K562 (cell line): ENCODE measurements at regions not wholly inside any gene's neighbourhood (a gene's known extent, or its start where the extent isn't known, plus 50 kb on each side); places are given as distances from the start of the nearest gene placed in this dataset.

Experiments used
- ATAC-seq: fragments of 200-7000 bp; cut with Tn5 transposase; 3 replicates; pipeline ENCODE4 v1.9.1; 2020; ENCODE audit warnings: moderate library complexity
- BruUV-seq: library from RNA; stranded (reverse); fragments of 400-500 nt; replicated peaks from 2 replicates; lab custom pipeline; 2021; lab: Mats Ljungman, UMichigan
- CTCF ChIA-PET: fragments of 300-600 bp; formaldehyde crosslinking; extraction: SDS; loops from one replicate; lab custom pipeline; 2021; ENCODE audit warnings: low intra/inter-chr PET ratio; lab: Yijun Ruan, JAX
- POLR2A ChIA-PET: fragments of 300-600, 350-650 bp; sonication (Branson Sonifier 250); formaldehyde crosslinking; extraction: SDS; loops from one replicate; lab custom pipeline; 2021; ENCODE audit warnings: antibody characterized with exemption, inconsistent platforms; lab: Yijun Ruan, JAX
- DNase-seq, 4 experiments: peaks; one replicate each; pipeline versions ENCODE4 v3.0.0 to v3.0.0-alpha.2; 2011 to 2018; ENCODE audit warnings: low spot score in 3 of 4, mixed read lengths in 3 of 4; ENCODE audit errors: extremely low read depth in 1 of 4
- FAIRE-seq: peaks from 2 replicates; lab custom pipeline; 2011; peaks lifted over from hg19 to GRCh38; lab: Jason Lieb, UNC
- H2AFZ ChIP-seq: 2 replicates; pipeline ENCODE4 v1.6.0; 2011; ENCODE audit warnings: low read depth, low read length, control low read depth, inconsistent platforms
- H3K27ac ChIP-seq: fragments of 200-600 bp; 3 replicates; pipeline ENCODE4 v1.8.0; 2011; ENCODE audit warnings: low read depth, mild to moderate bottlenecking, control low read depth, inconsistent platforms, low read length, moderate library complexity, mixed read lengths; ENCODE audit errors: extremely low read depth
- H3K27me3 ChIP-seq, 2 experiments: fragments of 300-600 bp in 1 of 2; 2 replicates in 1 of 2; 3 replicates in 1 of 2; pipeline versions ENCODE4 v1.6.0 to v1.8.0; 2011; ENCODE audit warnings: inconsistent platforms in 2 of 2, low read length in 2 of 2, mild to moderate bottlenecking in 1 of 2, mixed read lengths in 1 of 2, moderate library complexity in 1 of 2; ENCODE audit not compliant: control insufficient read depth in 2 of 2, insufficient read depth in 2 of 2
- H3K36me3 ChIP-seq: fragments of 300-600 bp; 3 replicates; pipeline ENCODE4 v1.8.0; 2011; ENCODE audit warnings: mild to moderate bottlenecking, low read length, inconsistent platforms; ENCODE audit not compliant: control insufficient read depth, insufficient read depth
- H3K4me1 ChIP-seq, 2 experiments: fragments of 200-600 bp in 1 of 2; replicated peaks in 1 of 2; 2 replicates in 1 of 2; 3 replicates in 1 of 2; pipeline versions ENCODE4 v1.5.1 to v1.8.0; 2011; ENCODE audit warnings: inconsistent platforms in 2 of 2, low read length in 2 of 2, mild to moderate bottlenecking in 1 of 2, mixed read lengths in 1 of 2, moderate library complexity in 1 of 2; ENCODE audit not compliant: control insufficient read depth in 2 of 2, insufficient read depth in 2 of 2
- H3K4me2 ChIP-seq: 2 replicates; pipeline ENCODE4 v1.6.1; 2011; ENCODE audit warnings: low read length, control low read depth, inconsistent platforms, mixed read lengths; ENCODE audit not compliant: insufficient read depth
- H3K4me3 ChIP-seq: fragments of 200-600 bp; sonication (generic), shearing (Covaris generic); 2 replicates; pipeline ENCODE4 v1.5.1; 2016; ENCODE audit warnings: control low read depth, inconsistent platforms
- H3K79me2 ChIP-seq: fragments of 200-600 bp; 3 replicates; pipeline ENCODE4 v1.8.0; 2011; ENCODE audit warnings: low read length, inconsistent platforms; ENCODE audit not compliant: control insufficient read depth, insufficient read depth
- H3K9ac ChIP-seq, 2 experiments: 2 replicates each; pipeline versions ENCODE4 v1.6.0 to v1.6.1; 2011; ENCODE audit warnings: low read depth in 2 of 2, low read length in 2 of 2, control low read depth in 1 of 2, inconsistent platforms in 1 of 2, mild to moderate bottlenecking in 1 of 2, mixed read lengths in 1 of 2; ENCODE audit not compliant: insufficient read depth in 1 of 2
- H3K9me1 ChIP-seq: one replicate; pipeline ENCODE4 v1.6.0; 2011; ENCODE audit warnings: inconsistent platforms, mild to moderate bottlenecking, low read length, moderate library complexity; ENCODE audit not compliant: control insufficient read depth, insufficient read depth
- H3K9me3 ChIP-seq: replicated peaks from 2 replicates; pipeline ENCODE4 v1.5.1; 2011; ENCODE audit warnings: low read depth, low read length, inconsistent platforms; ENCODE audit not compliant: control insufficient read depth, insufficient read depth
- H4K20me1 ChIP-seq: replicated peaks from 2 replicates; pipeline ENCODE4 v1.6.1; 2011; ENCODE audit warnings: low read length, inconsistent platforms, mixed read lengths; ENCODE audit not compliant: control insufficient read depth, insufficient read depth
- AFF1 ChIP-seq, 2 experiments: fragments of 450-650 bp; IDR thresholded peaks; 2 replicates each; pipeline ENCODE4 v1.6.1; 2018; ENCODE audit warnings: mild to moderate bottlenecking in 2 of 2, low read depth in 1 of 2; ENCODE audit not compliant: partially characterized antibody in 2 of 2
- CAMTA2 ChIP-seq: fragments of 250-450 bp; sonication (Bioruptor Pico); conservative IDR thresholded peaks from 2 replicates; pipeline ENCODE4 v1.5.1; 2022
- DDX20 ChIP-seq: fragments of 450-650 bp; IDR thresholded peaks from 2 replicates; pipeline ENCODE4 v1.6.1; 2016; ENCODE audit warnings: missing genetic modification characterization, low read depth, mild to moderate bottlenecking, missing compliant biosample characterization, moderate library complexity
- MCM3 ChIP-seq: fragments of 450-650 bp; IDR thresholded peaks from 2 replicates; pipeline ENCODE4 v1.6.1; 2016
- ZNF408 ChIP-seq: fragments of 250-450 bp; sonication (Bioruptor Pico); IDR thresholded peaks from 2 replicates; pipeline ENCODE4 v1.4.0; 2020; ENCODE audit warnings: low read depth, mild to moderate bottlenecking, moderate library complexity
- WGBS: fragments of 100-300 bp; shearing (Covaris generic); methylation state at CpG from one replicate; pipeline ENCODE4 v1.1.6; 2016; ENCODE audit warnings: low coverage, mixed read lengths; ENCODE audit not compliant: insufficient coverage; ENCODE audit errors: missing lambda C conversion rate; 5-methylcytosine and 5-hydroxymethylcytosine counted together
- in situ Hi-C: fragments of 300-500 bp; cut with MboI; formaldehyde crosslinking; loops from 4 replicates; pipeline ENCODE4 v1.15.0; 2018; ENCODE audit warnings: inconsistent platforms, mixed read lengths
- intact Hi-C: fragments of 100-400 bp; cut with micrococcal nuclease; formaldehyde crosslinking; loops from 2 replicates; pipeline ENCODE4 v1.14.2; 2022
- TF ChIP-seq, protein P1 (sequence below): sonication (generic); formaldehyde crosslinking; IDR thresholded peaks from 2 replicates; pipeline ENCODE4 v1.5.0; 2020; ENCODE audit warnings: missing genetic modification reagents
- TF ChIP-seq, protein P2 (sequence below): sonication (generic); formaldehyde crosslinking; IDR thresholded peaks from 2 replicates; pipeline ENCODE4 v1.9.0; 2022; ENCODE audit warnings: mild to moderate bottlenecking, missing genetic modification reagents
- TF ChIP-seq, protein P3 (sequence below): fragments of 250-450 bp; sonication (Bioruptor Pico); IDR thresholded peaks from 2 replicates; pipeline ENCODE4 v1.5.0; 2022; ENCODE audit warnings: mild to moderate bottlenecking

- FAIRE-seq = no peak
- Histone ChIP-seq H3K4me3 (no peak overlapping the region), H3K4me2 (no peak overlapping the region), H2AFZ (no peak overlapping the region)
- in situ Hi-C loops = no loop called here
- TF ChIP-seq AFF1 (IDR thresholded peaks at IDR 0.05; ENCODE audit: low read depth in 1 of 2, partially characterized antibody in 2 of 2) = no peak
- TF ChIP-seq, protein P1, sequence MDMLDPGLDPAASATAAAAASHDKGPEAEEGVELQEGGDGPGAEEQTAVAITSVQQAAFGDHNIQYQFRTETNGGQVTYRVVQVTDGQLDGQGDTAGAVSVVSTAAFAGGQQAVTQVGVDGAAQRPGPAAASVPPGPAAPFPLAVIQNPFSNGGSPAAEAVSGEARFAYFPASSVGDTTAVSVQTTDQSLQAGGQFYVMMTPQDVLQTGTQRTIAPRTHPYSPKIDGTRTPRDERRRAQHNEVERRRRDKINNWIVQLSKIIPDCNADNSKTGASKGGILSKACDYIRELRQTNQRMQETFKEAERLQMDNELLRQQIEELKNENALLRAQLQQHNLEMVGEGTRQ (CRISPR knock-in tag) = no peak
- TF ChIP-seq, protein P2, sequence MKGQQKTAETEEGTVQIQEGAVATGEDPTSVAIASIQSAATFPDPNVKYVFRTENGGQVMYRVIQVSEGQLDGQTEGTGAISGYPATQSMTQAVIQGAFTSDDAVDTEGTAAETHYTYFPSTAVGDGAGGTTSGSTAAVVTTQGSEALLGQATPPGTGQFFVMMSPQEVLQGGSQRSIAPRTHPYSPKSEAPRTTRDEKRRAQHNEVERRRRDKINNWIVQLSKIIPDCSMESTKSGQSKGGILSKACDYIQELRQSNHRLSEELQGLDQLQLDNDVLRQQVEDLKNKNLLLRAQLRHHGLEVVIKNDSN (CRISPR knock-in tag) = no peak
- no peak for TF ChIP-seq DDX20 (tag)
- no peak for TF ChIP-seq MCM3
- TF ChIP-seq CAMTA2 (CRISPR knock-in tag) = no peak
- no peak for TF ChIP-seq ZNF408 (CRISPR knock-in tag)
- TF ChIP-seq, protein P3, sequence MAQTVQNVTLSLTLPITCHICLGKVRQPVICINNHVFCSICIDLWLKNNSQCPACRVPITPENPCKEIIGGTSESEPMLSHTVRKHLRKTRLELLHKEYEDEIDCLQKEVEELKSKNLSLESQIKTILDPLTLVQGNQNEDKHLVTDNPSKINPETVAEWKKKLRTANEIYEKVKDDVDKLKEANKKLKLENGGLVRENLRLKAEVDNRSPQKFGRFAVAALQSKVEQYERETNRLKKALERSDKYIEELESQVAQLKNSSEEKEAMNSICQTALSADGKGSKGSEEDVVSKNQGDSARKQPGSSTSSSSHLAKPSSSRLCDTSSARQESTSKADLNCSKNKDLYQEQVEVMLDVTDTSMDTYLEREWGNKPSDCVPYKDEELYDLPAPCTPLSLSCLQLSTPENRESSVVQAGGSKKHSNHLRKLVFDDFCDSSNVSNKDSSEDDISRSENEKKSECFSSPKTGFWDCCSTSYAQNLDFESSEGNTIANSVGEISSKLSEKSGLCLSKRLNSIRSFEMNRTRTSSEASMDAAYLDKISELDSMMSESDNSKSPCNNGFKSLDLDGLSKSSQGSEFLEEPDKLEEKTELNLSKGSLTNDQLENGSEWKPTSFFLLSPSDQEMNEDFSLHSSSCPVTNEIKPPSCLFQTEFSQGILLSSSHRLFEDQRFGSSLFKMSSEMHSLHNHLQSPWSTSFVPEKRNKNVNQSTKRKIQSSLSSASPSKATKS (CRISPR knock-in tag) = no peak
- TF ChIP-seq, all 486 proteins: peak for 0
- Histone ChIP-seq H3K9me3 (no peaks in the 10 kb centered on the region), H4K20me1 (no peaks in the 10 kb centered on the region), H3K27me3 (no peaks in the 10 kb centered on the region), H3K79me2 (no peaks in the 10 kb centered on the region), H3K36me3 (no peaks in the 10 kb centered on the region), H3K27ac (no peak overlapping the region), H3K4me1 (no peaks in the 10 kb centered on the region), H3K9me1 (no peaks in the 10 kb centered on the region), H3K9ac (no peak overlapping the region)
- intact Hi-C loops = no loop called here
- ATAC-seq = no peak
- no TSS peak for BruUV-seq
- no peak for DNase-seq
- ChIA-PET POLR2A (interaction anchor here (1.5 kb wide), 1 partner anchor 206 kb away, joined by 3 read pairs; no protein-coding TSS in a partner anchor), CTCF (no interaction called here)
- 0% methylated on average over 2 of the region's 2 CpGs for WGBS
Measured at GRCh38 chr6:9504191-9504590, 910.7 kb downstream of the TFAP2A start.
